ENCODE measurements at regions not wholly inside any gene's neighbourhood (a gene's known extent, or its start where the extent isn't known, plus 50 kb on each side); places are given as distances from the start of the nearest gene placed in this dataset.

DNA sequence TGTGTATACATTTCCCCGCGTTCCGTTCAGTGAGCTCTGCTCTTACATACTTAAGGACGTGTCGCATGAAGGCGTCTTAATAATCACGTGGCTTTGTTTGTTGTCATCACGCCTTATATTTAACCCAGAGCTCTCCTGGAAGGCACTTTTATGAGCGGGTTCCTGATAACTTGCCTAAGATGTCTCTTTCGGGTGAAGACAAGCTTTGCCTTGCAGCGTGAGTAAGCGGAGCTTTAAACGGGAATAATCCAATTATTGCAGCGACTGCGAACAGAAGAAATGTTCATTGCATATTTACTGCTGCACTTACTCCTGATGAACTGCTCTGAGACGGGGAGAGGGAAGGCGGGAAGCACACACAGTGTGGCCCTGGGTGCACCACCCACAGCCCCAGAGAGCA, 1128.2 kb downstream of the BRD1 start:
- TF ChIP-seq POLR2A (IDR thresholded peaks at IDR 0.05; ENCODE audit: low read depth, low read length), result no peak
- TF ChIP-seq, protein P1, sequence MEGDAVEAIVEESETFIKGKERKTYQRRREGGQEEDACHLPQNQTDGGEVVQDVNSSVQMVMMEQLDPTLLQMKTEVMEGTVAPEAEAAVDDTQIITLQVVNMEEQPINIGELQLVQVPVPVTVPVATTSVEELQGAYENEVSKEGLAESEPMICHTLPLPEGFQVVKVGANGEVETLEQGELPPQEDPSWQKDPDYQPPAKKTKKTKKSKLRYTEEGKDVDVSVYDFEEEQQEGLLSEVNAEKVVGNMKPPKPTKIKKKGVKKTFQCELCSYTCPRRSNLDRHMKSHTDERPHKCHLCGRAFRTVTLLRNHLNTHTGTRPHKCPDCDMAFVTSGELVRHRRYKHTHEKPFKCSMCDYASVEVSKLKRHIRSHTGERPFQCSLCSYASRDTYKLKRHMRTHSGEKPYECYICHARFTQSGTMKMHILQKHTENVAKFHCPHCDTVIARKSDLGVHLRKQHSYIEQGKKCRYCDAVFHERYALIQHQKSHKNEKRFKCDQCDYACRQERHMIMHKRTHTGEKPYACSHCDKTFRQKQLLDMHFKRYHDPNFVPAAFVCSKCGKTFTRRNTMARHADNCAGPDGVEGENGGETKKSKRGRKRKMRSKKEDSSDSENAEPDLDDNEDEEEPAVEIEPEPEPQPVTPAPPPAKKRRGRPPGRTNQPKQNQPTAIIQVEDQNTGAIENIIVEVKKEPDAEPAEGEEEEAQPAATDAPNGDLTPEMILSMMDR (conservative IDR thresholded peaks at IDR 0.05; ENCODE audit: low read depth, low read length), result no peak
- no peak for TF ChIP-seq CEBPB (IDR thresholded peaks at IDR 0.05; ENCODE audit: low read depth, low read length)
- TF ChIP-seq, protein P2, sequence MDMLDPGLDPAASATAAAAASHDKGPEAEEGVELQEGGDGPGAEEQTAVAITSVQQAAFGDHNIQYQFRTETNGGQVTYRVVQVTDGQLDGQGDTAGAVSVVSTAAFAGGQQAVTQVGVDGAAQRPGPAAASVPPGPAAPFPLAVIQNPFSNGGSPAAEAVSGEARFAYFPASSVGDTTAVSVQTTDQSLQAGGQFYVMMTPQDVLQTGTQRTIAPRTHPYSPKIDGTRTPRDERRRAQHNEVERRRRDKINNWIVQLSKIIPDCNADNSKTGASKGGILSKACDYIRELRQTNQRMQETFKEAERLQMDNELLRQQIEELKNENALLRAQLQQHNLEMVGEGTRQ (IDR thresholded peaks at IDR 0.05; ENCODE audit: low read depth, low read length), result no peak

All from IMR-90 (cell line).